Esophagus squamous epithelium (tissue), 5 donors: ENCODE measurements at regions not wholly inside any gene's neighbourhood (a gene's known extent, or its start where the extent isn't known, plus 50 kb on each side); places are given as distances from the start of the nearest gene placed in this dataset.
A peak's percentile ranks its signal among the peaks of the same experiment; 100 is the strongest.
"Not testable (repeated sequence)": the region's sequence is repeated elsewhere in the genome, so short reads cannot be mapped to it uniquely, and the experiment has no call there.

Experiments
- DNase-seq: peaks from one replicate; lab custom pipeline; 2025; lab: John Stamatoyannopoulos, UW
- H3K27ac ChIP-seq, 4 donors: fragments of 200-600 bp; sonication (generic); one replicate each; pipeline ENCODE4 v1.5.1; 2016 to 2019; ENCODE audit warnings: mild to moderate bottlenecking in 1 of 4
- H3K27me3 ChIP-seq, 4 donors: fragments of 200-600 bp; sonication (generic); 1 replicate in 3 of 4; 2 replicates in 1 of 4; pipeline versions ENCODE4 v1.5.1 to v1.6.0; 2017 to 2021; ENCODE audit warnings: antibody characterized with exemption in 1 of 4
- H3K36me3 ChIP-seq, 3 donors: fragments of 200-600 bp; sonication (generic); one replicate each; pipeline ENCODE4 v1.5.1; 2016 to 2019
- H3K4me1 ChIP-seq, 3 donors: fragments of 200-600 bp; sonication (generic); one replicate each; pipeline ENCODE4 v1.5.1; 2017 to 2019
- H3K4me3 ChIP-seq, 4 donors: fragments of 200-600 bp; sonication (generic); 1 replicate in 3 of 4; 2 replicates in 1 of 4; pipeline ENCODE4 v1.5.1; 2016 to 2019; ENCODE audit warnings: mild to moderate bottlenecking in 2 of 4, moderate library complexity in 1 of 4
- H3K9me3 ChIP-seq, 3 donors: fragments of 200-600 bp; sonication (generic); one replicate each; pipeline ENCODE4 v1.5.1; 2016 to 2019
- POLR2A ChIP-seq, 4 donors: fragments of 450-650 bp; IDR thresholded peaks; one replicate each; pipeline ENCODE4 v1.6.1; 2017; ENCODE audit warnings: antibody characterized with exemption in 4 of 4, mild to moderate bottlenecking in 4 of 4, moderate library complexity in 3 of 4
- WGBS, 2 donors: methylation state at CpG; one replicate each; pipeline ENCODE4 v1.1.5; 2018; 5-methylcytosine and 5-hydroxymethylcytosine counted together
- intact Hi-C: fragments of 100-400 bp; cut with DNase I; formaldehyde crosslinking; loops from one replicate; pipeline ENCODE4 v1.15.0; 2022
- TF ChIP-seq, protein P1 (sequence below), 6 experiments: fragments of 450-650 bp in 4 of 6; fragments of 200-600 bp in 2 of 6; sonication (generic) in 2 of 6; IDR thresholded peaks; one replicate each; pipeline ENCODE4 v1.5.1; 2016 to 2019; ENCODE audit warnings: antibody characterized with exemption in 6 of 6, mild to moderate bottlenecking in 4 of 6, moderate library complexity in 4 of 6
- donor health status: DM: yes; HTN: yes; CAD: no.

GRCh38 chr5:163345216-163345615 lies 92.2 kb upstream of the CCNG1 start:
- H3K36me3 ChIP-seq, result no peaks in the 10 kb centered on the region
- no peak for DNase-seq
- H3K4me1 ChIP-seq, result no peaks in the 10 kb centered on the region
- 25 to 39% methylated on average over 3 of the region's 3 CpGs for WGBS, 2 donors
- H3K9me3 ChIP-seq, result no peaks in the 10 kb centered on the region
- intact Hi-C loops, result no loop called here
- H3K27ac ChIP-seq, result no peak overlapping the region
- no peak overlapping the region for H3K4me3 ChIP-seq
- TF ChIP-seq, protein P1, sequence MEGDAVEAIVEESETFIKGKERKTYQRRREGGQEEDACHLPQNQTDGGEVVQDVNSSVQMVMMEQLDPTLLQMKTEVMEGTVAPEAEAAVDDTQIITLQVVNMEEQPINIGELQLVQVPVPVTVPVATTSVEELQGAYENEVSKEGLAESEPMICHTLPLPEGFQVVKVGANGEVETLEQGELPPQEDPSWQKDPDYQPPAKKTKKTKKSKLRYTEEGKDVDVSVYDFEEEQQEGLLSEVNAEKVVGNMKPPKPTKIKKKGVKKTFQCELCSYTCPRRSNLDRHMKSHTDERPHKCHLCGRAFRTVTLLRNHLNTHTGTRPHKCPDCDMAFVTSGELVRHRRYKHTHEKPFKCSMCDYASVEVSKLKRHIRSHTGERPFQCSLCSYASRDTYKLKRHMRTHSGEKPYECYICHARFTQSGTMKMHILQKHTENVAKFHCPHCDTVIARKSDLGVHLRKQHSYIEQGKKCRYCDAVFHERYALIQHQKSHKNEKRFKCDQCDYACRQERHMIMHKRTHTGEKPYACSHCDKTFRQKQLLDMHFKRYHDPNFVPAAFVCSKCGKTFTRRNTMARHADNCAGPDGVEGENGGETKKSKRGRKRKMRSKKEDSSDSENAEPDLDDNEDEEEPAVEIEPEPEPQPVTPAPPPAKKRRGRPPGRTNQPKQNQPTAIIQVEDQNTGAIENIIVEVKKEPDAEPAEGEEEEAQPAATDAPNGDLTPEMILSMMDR (IDR thresholded peaks at IDR 0.05), result no peak
- TF ChIP-seq POLR2A (IDR thresholded peaks at IDR 0.05), result no peak
- H3K27me3 ChIP-seq, result no peaks in the 10 kb centered on the region

GRCh38 chr5:163347671-163348070 lies 89.7 kb upstream of the CCNG1 start:
- 0% methylated on average over 2 of the region's 2 CpGs for WGBS, 2 donors

GRCh38 chr5:163350083-163350482 lies 87.3 kb upstream of the CCNG1 start:
- no peak overlapping the region for H3K4me3 ChIP-seq
- DNase-seq, result no peak
- WGBS, 2 donors, result 60 to 78% methylated on average over 2 of the region's 2 CpGs
- no peaks in the 10 kb centered on the region for H3K4me1 ChIP-seq
- H3K9me3 ChIP-seq, result no peaks in the 10 kb centered on the region
- intact Hi-C loops, result no loop called here
- TF ChIP-seq, protein P1 (IDR thresholded peaks at IDR 0.05), result peak in 1 of 6 experiments; percentile 26
- no peak for TF ChIP-seq POLR2A (IDR thresholded peaks at IDR 0.05)
- H3K36me3 ChIP-seq, result no peaks in the 10 kb centered on the region
- H3K27ac ChIP-seq, result no peak overlapping the region
- no peaks in the 10 kb centered on the region for H3K27me3 ChIP-seq

More at GRCh38 chr5:163347671-163348070, 89.7 kb upstream of the CCNG1 start:
- TF ChIP-seq, protein P1 (IDR thresholded peaks at IDR 0.05), result peak in 5 of 6 experiments; percentile 50 to 74 (median 58)
- TF ChIP-seq POLR2A (IDR thresholded peaks at IDR 0.05), result no peak
- Histone ChIP-seq H3K27me3 (no peaks in the 10 kb centered on the region), H3K9me3 (no peaks in the 10 kb centered on the region), H3K4me3 (no peak overlapping the region), H3K27ac (no peak overlapping the region), H3K36me3 (no peaks in the 10 kb centered on the region), H3K4me1 (no peaks in the 10 kb centered on the region)
- intact Hi-C loops, result no loop called here
- no peak for DNase-seq

DNA sequence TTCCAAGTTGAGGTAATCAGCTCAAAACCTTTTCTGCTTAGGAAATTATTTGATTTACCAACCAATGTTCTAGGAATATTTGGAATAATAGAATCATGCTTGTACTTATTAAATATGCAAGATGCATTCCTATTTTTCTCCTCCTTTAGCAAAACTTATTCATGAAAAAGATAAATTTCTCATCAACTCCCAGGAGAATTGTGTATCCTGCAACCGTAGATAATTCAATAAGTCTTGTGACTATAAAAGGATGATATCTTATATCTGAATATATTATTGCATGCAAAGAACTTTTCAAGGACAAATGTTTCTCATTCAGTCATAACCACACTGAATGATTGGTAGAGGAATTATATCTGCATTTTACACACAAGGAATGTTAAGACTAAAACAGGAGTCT lies 84.9 kb upstream of the CCNG1 start:
- intact Hi-C loops, result no loop called here
- Histone ChIP-seq H3K36me3 (no peaks in the 10 kb centered on the region), H3K4me1 (no peaks in the 10 kb centered on the region), H3K27ac (no peak overlapping the region), H3K4me3 (no peak overlapping the region), H3K27me3 (no peaks in the 10 kb centered on the region), H3K9me3 (no peaks in the 10 kb centered on the region)
- DNase-seq, result no peak
- 76 to 88% methylated on average over 1 of the region's 1 CpG for WGBS, 2 donors
- TF ChIP-seq, protein P1 (IDR thresholded peaks at IDR 0.05), result no peak
- TF ChIP-seq POLR2A (IDR thresholded peaks at IDR 0.05), result no peak

DNA sequence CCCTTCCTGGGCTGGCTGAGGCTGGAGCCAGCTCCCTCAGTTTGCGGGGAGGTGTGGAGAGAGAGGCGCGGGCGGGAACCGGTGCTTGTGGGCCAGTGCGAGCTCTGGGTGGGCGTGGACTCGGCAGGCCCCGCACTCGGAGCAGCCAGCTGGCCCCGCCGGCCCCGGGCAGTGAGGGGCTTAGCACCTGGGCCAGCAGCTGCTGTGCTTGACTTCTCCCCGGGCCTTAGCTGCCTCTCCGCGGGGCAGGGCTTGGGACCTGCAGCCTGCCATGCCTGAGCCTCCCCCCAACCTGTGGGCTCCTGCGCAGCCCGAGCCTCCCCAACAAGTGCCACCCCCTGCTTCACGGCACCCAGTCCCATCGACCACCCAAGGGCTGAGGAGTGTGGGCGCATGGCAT lies 81.6 kb upstream of the CCNG1 start:
- intact Hi-C loops, DNase-seq, H3K27ac ChIP-seq, H3K4me1 ChIP-seq, H3K36me3 ChIP-seq, H3K27me3 ChIP-seq, H3K4me3 ChIP-seq, H3K9me3 ChIP-seq: not testable (repeated sequence)
- WGBS, 2 donors, result 93 to 100% methylated on average over 1 to 3 of the region's 21 CpGs

- DNase-seq, result no peak
- TF ChIP-seq, protein P1 (IDR thresholded peaks at IDR 0.05), result no peak
- no peak for TF ChIP-seq POLR2A (IDR thresholded peaks at IDR 0.05)
These were observed 79.8 kb upstream of the CCNG1 start for GRCh38 chr5:163357636-163358035.

More at GRCh38 chr5:163357636-163358035, 79.8 kb upstream of the CCNG1 start:
- Histone ChIP-seq H3K27ac (no peak overlapping the region), H3K36me3 (no peaks in the 10 kb centered on the region), H3K4me3 (no peak overlapping the region), H3K9me3 (no peaks in the 10 kb centered on the region), H3K4me1 (no peaks in the 10 kb centered on the region), H3K27me3 (no peaks in the 10 kb centered on the region)
- 44% methylated on average over 2 of the region's 2 CpGs for WGBS, 2 donors
- intact Hi-C loops, result no loop called here
